ENCODE measurements at regions not wholly inside any gene's neighbourhood (a gene's known extent, or its start where the extent isn't known, plus 50 kb on each side); places are given as distances from the start of the nearest gene placed in this dataset.

DNA sequence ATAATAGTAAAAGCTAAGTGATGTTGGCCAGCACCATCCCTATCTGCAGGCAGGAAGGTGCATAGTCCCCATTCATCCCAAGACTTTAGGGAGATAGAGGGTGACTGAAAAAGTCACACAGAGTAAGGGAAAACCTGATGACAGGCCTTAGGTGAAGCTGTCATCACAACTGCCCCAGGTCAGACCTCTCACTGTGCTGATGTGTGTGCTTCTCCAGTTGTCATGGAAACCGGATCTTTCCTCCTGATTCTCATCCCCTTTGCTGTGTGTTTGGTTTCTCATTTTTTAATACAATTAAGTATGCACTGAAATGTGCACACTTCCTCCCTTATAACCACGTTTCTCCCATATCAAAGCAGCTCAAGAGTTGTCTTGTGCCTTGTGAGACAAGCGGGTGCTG is 135.1 kb upstream of the ANKFN1 start (continued):
- TF ChIP-seq, protein P1, sequence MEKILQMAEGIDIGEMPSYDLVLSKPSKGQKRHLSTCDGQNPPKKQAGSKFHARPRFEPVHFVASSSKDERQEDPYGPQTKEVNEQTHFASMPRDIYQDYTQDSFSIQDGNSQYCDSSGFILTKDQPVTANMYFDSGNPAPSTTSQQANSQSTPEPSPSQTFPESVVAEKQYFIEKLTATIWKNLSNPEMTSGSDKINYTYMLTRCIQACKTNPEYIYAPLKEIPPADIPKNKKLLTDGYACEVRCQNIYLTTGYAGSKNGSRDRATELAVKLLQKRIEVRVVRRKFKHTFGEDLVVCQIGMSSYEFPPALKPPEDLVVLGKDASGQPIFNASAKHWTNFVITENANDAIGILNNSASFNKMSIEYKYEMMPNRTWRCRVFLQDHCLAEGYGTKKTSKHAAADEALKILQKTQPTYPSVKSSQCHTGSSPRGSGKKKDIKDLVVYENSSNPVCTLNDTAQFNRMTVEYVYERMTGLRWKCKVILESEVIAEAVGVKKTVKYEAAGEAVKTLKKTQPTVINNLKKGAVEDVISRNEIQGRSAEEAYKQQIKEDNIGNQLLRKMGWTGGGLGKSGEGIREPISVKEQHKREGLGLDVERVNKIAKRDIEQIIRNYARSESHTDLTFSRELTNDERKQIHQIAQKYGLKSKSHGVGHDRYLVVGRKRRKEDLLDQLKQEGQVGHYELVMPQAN (conservative IDR thresholded peaks at IDR 0.05): no peak
- TF ChIP-seq POLR2AphosphoS5 (IDR thresholded peaks at IDR 0.05; ENCODE audit: low read length) (no peak), POLR2A (IDR thresholded peaks at IDR 0.05; ENCODE audit: low read depth, low read length) (no peak), POU2F2 (IDR thresholded peaks at IDR 0.05; ENCODE audit: borderline replicate concordance, low read depth, low read length) (no peak)
- TF ChIP-seq, protein P2, sequence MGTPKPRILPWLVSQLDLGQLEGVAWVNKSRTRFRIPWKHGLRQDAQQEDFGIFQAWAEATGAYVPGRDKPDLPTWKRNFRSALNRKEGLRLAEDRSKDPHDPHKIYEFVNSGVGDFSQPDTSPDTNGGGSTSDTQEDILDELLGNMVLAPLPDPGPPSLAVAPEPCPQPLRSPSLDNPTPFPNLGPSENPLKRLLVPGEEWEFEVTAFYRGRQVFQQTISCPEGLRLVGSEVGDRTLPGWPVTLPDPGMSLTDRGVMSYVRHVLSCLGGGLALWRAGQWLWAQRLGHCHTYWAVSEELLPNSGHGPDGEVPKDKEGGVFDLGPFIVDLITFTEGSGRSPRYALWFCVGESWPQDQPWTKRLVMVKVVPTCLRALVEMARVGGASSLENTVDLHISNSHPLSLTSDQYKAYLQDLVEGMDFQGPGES (IDR thresholded peaks at IDR 0.05): no peak

- H3K4me3 ChIP-seq: no peak overlapping the region
- no peak overlapping the region for H3K9ac ChIP-seq (ENCODE audit: control insufficient read depth, insufficient read depth, low read length)
- H4K20me1 ChIP-seq (ENCODE audit: control insufficient read depth, insufficient read depth): no peaks in the 10 kb centered on the region
- ChIA-PET POLR2A (no interaction called here), CTCF (no interaction called here), SMC1A (ENCODE audit: uncharacterized antibody, unreplicated experiment) (no interaction called here), RAD21 (ENCODE audit: unreplicated experiment) (no interaction called here)
- intact Hi-C loops (cut with micrococcal nuclease; ENCODE audit: unreplicated experiment) (no loop called here), in situ Hi-C loops (cut with MboI) (no loop called here)
- H3K4me2 ChIP-seq (ENCODE audit: control insufficient read depth, insufficient read depth): no peak overlapping the region
- H3K9me3 ChIP-seq (replicated peaks; ENCODE audit: control insufficient read depth, insufficient read depth, low read length): no peaks in the 10 kb centered on the region
- H3K4me1 ChIP-seq (ENCODE audit: control insufficient read depth, insufficient read depth, low read length): no peaks in the 10 kb centered on the region
- no peak for TF ChIP-seq TCF12 (IDR thresholded peaks at IDR 0.05; ENCODE audit: low read depth, low read length)
- peak; percentile 24 for TF ChIP-seq MEF2B (IDR thresholded peaks at IDR 0.05; ENCODE audit: partially characterized antibody, poor library complexity, severe bottlenecking)
- TF ChIP-seq, protein P3, sequence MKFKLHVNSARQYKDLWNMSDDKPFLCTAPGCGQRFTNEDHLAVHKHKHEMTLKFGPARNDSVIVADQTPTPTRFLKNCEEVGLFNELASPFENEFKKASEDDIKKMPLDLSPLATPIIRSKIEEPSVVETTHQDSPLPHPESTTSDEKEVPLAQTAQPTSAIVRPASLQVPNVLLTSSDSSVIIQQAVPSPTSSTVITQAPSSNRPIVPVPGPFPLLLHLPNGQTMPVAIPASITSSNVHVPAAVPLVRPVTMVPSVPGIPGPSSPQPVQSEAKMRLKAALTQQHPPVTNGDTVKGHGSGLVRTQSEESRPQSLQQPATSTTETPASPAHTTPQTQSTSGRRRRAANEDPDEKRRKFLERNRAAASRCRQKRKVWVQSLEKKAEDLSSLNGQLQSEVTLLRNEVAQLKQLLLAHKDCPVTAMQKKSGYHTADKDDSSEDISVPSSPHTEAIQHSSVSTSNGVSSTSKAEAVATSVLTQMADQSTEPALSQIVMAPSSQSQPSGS (IDR thresholded peaks at IDR 0.05; ENCODE audit: low read length): peak; percentile 25; the same call in 1 of the 2 replicates
- 0 out of 2 replicates have a peak, but pooled peaks have one; percentile 72 for TF ChIP-seq MEF2A (IDR thresholded peaks at IDR 0.05; ENCODE audit: insufficient read depth, low read depth, low read length)
- H2AFZ ChIP-seq (ENCODE audit: control insufficient read depth, low read depth, low read length): no peak overlapping the region
- BruUV-seq (replicated peaks): no TSS peak
- FAIRE-seq: no peak
- DNase-seq (ENCODE audit: low read depth, low spot score): no peak
- H3K79me2 ChIP-seq (ENCODE audit: control insufficient read depth, insufficient read depth, low read length): no peaks in the 10 kb centered on the region
- ATAC-seq: no peak
- WGBS (ENCODE audit: insufficient coverage, insufficient replicate concordance, low lambda C conversion rate, missing lambda C conversion rate): 6% methylated on average over 2 of the region's 2 CpGs
- no peaks in the 10 kb centered on the region for H3K36me3 ChIP-seq (ENCODE audit: control insufficient read depth in 2 of 2, insufficient read depth in 2 of 2, low read length in 1 of 2)
- no peak overlapping the region for H3K27ac ChIP-seq (ENCODE audit: control insufficient read depth, insufficient read depth)
- H3K27me3 ChIP-seq (replicated peaks in 1 of 2; ENCODE audit: control insufficient read depth in 2 of 2, insufficient read depth in 2 of 2, low read length in 1 of 2): no peaks in the 10 kb centered on the region
These were observed 132.9 kb upstream of the ANKFN1 start for GRCh38 chr17:56020369-56020768.
